DOHH2 (cell line): ENCODE measurements at regions not wholly inside any gene's neighbourhood (a gene's known extent, or its start where the extent isn't known, plus 50 kb on each side); places are given as distances from the start of the nearest gene placed in this dataset.

Experiments used
- EZH2phosphoT487 ChIP-seq: fragments of 200-600 bp; sonication (generic); IDR thresholded peaks from 2 replicates; pipeline ENCODE4 v1.6.1; 2017; ENCODE audit warnings: borderline replicate concordance, mild to moderate bottlenecking, antibody characterized with exemption, low read length, moderate library complexity, mixed read lengths
- TF ChIP-seq, protein P1 (sequence below): fragments of 200-600 bp; sonication (generic); IDR thresholded peaks from one replicate; pipeline ENCODE4 v1.5.1; 2014; ENCODE audit warnings: antibody characterized with exemption, mild to moderate bottlenecking, low read depth, low read length; ENCODE audit not compliant: poor library complexity, severe bottlenecking

DNA sequence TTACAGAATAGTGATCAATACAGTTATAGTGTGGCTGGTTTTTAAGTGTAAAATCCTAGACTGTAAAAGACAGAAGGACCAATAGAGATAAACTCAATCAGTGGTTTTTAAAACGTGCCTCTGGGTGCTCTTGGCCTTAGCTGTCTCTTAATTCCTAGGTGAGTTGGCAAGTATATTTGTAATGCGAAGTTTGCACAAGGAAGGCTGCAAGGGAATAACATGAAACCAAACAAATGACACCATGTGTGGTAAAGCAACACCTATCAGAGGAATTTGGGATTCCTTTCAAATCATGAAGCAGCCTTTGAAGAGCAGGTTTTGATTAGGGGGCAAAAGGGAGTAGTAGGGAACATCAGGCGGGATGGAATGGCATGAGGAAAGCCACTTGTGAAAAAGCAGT, 284.6 kb downstream of the INHBA start:
- no peak for TF ChIP-seq EZH2phosphoT487
- TF ChIP-seq, protein P1, sequence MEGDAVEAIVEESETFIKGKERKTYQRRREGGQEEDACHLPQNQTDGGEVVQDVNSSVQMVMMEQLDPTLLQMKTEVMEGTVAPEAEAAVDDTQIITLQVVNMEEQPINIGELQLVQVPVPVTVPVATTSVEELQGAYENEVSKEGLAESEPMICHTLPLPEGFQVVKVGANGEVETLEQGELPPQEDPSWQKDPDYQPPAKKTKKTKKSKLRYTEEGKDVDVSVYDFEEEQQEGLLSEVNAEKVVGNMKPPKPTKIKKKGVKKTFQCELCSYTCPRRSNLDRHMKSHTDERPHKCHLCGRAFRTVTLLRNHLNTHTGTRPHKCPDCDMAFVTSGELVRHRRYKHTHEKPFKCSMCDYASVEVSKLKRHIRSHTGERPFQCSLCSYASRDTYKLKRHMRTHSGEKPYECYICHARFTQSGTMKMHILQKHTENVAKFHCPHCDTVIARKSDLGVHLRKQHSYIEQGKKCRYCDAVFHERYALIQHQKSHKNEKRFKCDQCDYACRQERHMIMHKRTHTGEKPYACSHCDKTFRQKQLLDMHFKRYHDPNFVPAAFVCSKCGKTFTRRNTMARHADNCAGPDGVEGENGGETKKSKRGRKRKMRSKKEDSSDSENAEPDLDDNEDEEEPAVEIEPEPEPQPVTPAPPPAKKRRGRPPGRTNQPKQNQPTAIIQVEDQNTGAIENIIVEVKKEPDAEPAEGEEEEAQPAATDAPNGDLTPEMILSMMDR = no peak
